Activated CD8-positive, alpha-beta T cell treated with anti-CD3 and anti-CD28 coated beads, Interleukin-2, amount 10 ng/mL, durations not matched to agents 7 days and 5 days (primary cell): ENCODE measurements at regions not wholly inside any gene's neighbourhood (a gene's known extent, or its start where the extent isn't known, plus 50 kb on each side); places are given as distances from the start of the nearest gene placed in this dataset.
"Not testable (repeated sequence)": the region's sequence is repeated elsewhere in the genome, so short reads cannot be mapped to it uniquely, and the experiment has no call there.

ENCODE experiments used
- ATAC-seq: fragments of 150-1000 bp; cut with Tn5 transposase; one replicate; pipeline ENCODE4 v1.10.0; 2021; ENCODE audit warnings: moderate library complexity
- CTCF ChIA-PET: fragments of 350-600 bp; sonication (Branson Sonifier 250); formaldehyde crosslinking; loops from one replicate; lab custom pipeline; 2021; ENCODE audit warnings: antibody characterized with exemption; lab: Charles Lee
- POLR2A ChIA-PET: fragments of 350-600 bp; sonication (Branson Sonifier 250); formaldehyde crosslinking; loops from one replicate; lab custom pipeline; 2021; ENCODE audit warnings: antibody characterized with exemption; lab: Charles Lee
- DNase-seq: peaks from one replicate; pipeline ENCODE4 v3.0.0-alpha.2; 2020
- H3K27ac Mint-ChIP-seq: one replicate; pipeline ENCODE4 v1.8.0; 2021; ENCODE audit warnings: mild to moderate bottlenecking, mixed read lengths
- H3K27me3 Mint-ChIP-seq: one replicate; pipeline ENCODE4 v1.8.0; 2021; ENCODE audit warnings: low read depth, mixed read lengths
- H3K36me3 Mint-ChIP-seq: one replicate; pipeline ENCODE4 v1.8.0; 2021; ENCODE audit warnings: low read depth, mixed read lengths
- H3K4me1 Mint-ChIP-seq: one replicate; pipeline ENCODE4 v1.8.0; 2021; ENCODE audit warnings: low read depth, mixed read lengths
- H3K4me3 Mint-ChIP-seq: one replicate; pipeline ENCODE4 v1.8.0; 2021; ENCODE audit warnings: mild to moderate bottlenecking, mixed read lengths
- H3K9me3 Mint-ChIP-seq: one replicate; pipeline ENCODE4 v1.8.0; 2022; ENCODE audit warnings: mixed read lengths; ENCODE audit not compliant: insufficient read depth

GRCh38 chr3:30440147-30440604 lies 166.2 kb upstream of the TGFBR2 start:
- POLR2A ChIA-PET = no interaction called here
- DNase-seq (no peak), ATAC-seq (no peak)
- Mint-ChIP-seq H3K4me1 (peaks cover 14% of the 10 kb centered on the region), H3K27me3 (no peaks in the 10 kb centered on the region), H3K9me3 (no peaks in the 10 kb centered on the region), H3K4me3 (no peak overlapping the region), H3K36me3 (no peaks in the 10 kb centered on the region), H3K27ac (no peak overlapping the region)
- CTCF ChIA-PET = interaction anchor here (1.4 to 2.2 kb wide), 2 partner anchors 17 to 120 kb away, joined by 5 to 6 read pairs; no protein-coding TSS in a partner anchor

GRCh38 chr3:30440880-30441279 lies 165.5 kb upstream of the TGFBR2 start:
- ATAC-seq = no peak
- Mint-ChIP-seq H3K9me3 (no peaks in the 10 kb centered on the region), H3K27ac (no peak overlapping the region), H3K4me3 (no peak overlapping the region), H3K4me1 (peaks cover 7% of the 10 kb centered on the region), H3K36me3 (no peaks in the 10 kb centered on the region), H3K27me3 (no peaks in the 10 kb centered on the region)
- DNase-seq = no peak
- ChIA-PET POLR2A (no interaction called here), CTCF (interaction anchor here (1.4 to 2.2 kb wide), 2 partner anchors 16 to 121 kb away, joined by 5 to 6 read pairs; no protein-coding TSS in a partner anchor)

DNA sequence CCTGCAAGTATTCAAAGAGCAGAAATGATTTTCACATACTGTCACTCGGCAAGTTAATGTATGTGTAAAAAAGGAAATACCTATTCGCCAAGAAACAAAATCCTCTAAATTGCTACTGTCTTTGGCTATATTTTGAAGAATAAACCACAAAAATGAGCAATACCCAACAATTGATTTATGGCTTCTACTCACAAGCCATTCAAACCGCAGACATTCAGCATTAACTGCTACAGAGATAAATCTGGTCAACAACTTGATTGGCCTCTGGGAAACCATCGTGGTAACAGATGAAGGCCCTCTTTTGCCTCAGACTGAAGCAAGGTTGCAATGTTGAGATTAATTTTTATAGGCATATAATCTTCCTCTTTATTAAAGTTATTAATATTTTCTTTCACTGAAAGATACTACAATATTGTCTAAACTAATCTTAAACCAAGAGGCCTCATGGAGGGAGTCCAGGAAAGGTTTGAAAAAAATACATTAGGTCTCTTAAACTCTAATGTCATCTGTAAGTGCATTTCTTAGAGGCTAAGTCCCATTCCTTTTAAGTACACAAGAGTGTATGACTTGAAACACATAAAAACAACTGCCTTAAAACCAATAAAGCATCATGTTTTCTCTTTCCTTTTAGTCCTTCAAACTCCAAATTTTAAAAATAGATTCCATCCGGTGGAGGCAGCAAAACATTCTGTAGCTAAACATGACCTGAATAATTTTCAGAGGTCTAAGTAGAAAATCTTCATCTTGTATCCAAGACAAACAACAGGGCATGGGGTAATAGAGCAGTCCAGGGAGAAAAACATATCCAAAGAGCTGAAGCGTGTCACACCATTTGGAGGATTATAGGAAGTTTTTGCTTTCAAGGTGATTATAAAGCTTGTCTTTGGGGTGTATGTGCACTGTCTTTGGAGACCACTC lies 162.4 kb upstream of the TGFBR2 start:
- ATAC-seq (no peak), DNase-seq (no peak)
- Mint-ChIP-seq H3K4me3 (no peak overlapping the region), H3K9me3 (no peaks in the 10 kb centered on the region), H3K27me3 (no peaks in the 10 kb centered on the region), H3K4me1 (no peaks in the 10 kb centered on the region), H3K27ac (no peak overlapping the region), H3K36me3 (no peaks in the 10 kb centered on the region)
- ChIA-PET POLR2A (no interaction called here), CTCF (no interaction called here)

GRCh38 chr3:30448450-30449289 lies 157.7 kb upstream of the TGFBR2 start:
- Mint-ChIP-seq H3K4me1 (no peaks in the 10 kb centered on the region), H3K36me3 (no peaks in the 10 kb centered on the region), H3K27me3 (no peaks in the 10 kb centered on the region), H3K9me3 (no peaks in the 10 kb centered on the region), H3K27ac (no peak overlapping the region), H3K4me3 (no peak overlapping the region)
- CTCF ChIA-PET = interaction anchor here (1.0 kb wide), 1 partner anchor 13 kb away, joined by 3 read pairs; no protein-coding TSS in a partner anchor
- no peak for DNase-seq
- ATAC-seq = no peak
- POLR2A ChIA-PET = no interaction called here

GRCh38 chr3:30449290-30449632 lies 157.1 kb upstream of the TGFBR2 start:
- DNase-seq = no peak
- H3K9me3 Mint-ChIP-seq = no peaks in the 10 kb centered on the region
- CTCF ChIA-PET = interaction anchor here (1.0 kb wide), 1 partner anchor 13 kb away, joined by 3 read pairs; no protein-coding TSS in a partner anchor
- no peaks in the 10 kb centered on the region for H3K27me3 Mint-ChIP-seq
- no peak overlapping the region for H3K27ac Mint-ChIP-seq
- POLR2A ChIA-PET = no interaction called here
- H3K4me3 Mint-ChIP-seq = no peak overlapping the region
- no peaks in the 10 kb centered on the region for H3K36me3 Mint-ChIP-seq
- no peak for ATAC-seq
- H3K4me1 Mint-ChIP-seq = no peaks in the 10 kb centered on the region

GRCh38 chr3:30452446-30452845 lies 154.0 kb upstream of the TGFBR2 start:
- CTCF ChIA-PET = no interaction called here
- Mint-ChIP-seq H3K27ac (no peak overlapping the region), H3K36me3 (peaks cover 2% of the 10 kb centered on the region), H3K4me1 (peaks cover 7% of the 10 kb centered on the region), H3K27me3 (no peaks in the 10 kb centered on the region), H3K9me3 (no peaks in the 10 kb centered on the region), H3K4me3 (no peak overlapping the region)
- POLR2A ChIA-PET = no interaction called here
- DNase-seq (no peak), ATAC-seq (no peak)

- DNase-seq (no peak), ATAC-seq (no peak)
- Mint-ChIP-seq H3K36me3 (peaks cover 2% of the 10 kb centered on the region), H3K4me3 (no peak overlapping the region), H3K9me3 (no peaks in the 10 kb centered on the region), H3K4me1 (peaks cover 7% of the 10 kb centered on the region), H3K27me3 (no peaks in the 10 kb centered on the region), H3K27ac (no peak overlapping the region)
- ChIA-PET CTCF (interaction anchor here (0.8 to 0.9 kb wide), 2 partner anchors 16 to 254 kb away, joined by 3 read pairs; no protein-coding TSS in a partner anchor), POLR2A (no interaction called here)
Measured at GRCh38 chr3:30453360-30454039, 152.9 kb upstream of the TGFBR2 start.

DNA sequence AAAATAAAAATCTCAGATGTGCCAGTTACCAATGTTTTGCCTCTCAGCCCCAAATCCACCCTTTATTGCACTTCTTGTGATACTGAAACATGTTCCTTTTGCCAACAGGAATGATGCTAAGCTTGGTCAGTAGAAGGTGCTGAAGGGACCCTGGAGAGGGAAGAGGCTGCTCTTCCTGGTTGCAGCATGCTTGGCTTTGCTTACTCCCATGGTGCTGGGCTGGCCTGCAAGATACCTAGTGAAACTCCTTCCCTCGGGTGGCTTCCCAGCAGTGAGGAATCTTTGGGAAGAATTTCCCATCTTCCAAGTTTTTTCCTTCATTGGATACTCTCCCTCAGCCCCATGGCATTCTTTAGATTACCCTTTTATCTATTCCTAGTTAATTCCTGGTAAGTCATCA lies 151.8 kb upstream of the TGFBR2 start:
- no peak overlapping the region for H3K4me3 Mint-ChIP-seq
- no peak overlapping the region for H3K27ac Mint-ChIP-seq
- peaks cover 7% of the 10 kb centered on the region for H3K4me1 Mint-ChIP-seq
- CTCF ChIA-PET = interaction anchor here (0.8 to 0.9 kb wide), 2 partner anchors 17 to 255 kb away, joined by 3 read pairs; no protein-coding TSS in a partner anchor
- ATAC-seq = no peak
- POLR2A ChIA-PET = no interaction called here
- no peaks in the 10 kb centered on the region for H3K27me3 Mint-ChIP-seq
- DNase-seq = no peak
- peaks cover 2% of the 10 kb centered on the region for H3K36me3 Mint-ChIP-seq
- peaks cover 2% of the 10 kb centered on the region for H3K9me3 Mint-ChIP-seq

DNA sequence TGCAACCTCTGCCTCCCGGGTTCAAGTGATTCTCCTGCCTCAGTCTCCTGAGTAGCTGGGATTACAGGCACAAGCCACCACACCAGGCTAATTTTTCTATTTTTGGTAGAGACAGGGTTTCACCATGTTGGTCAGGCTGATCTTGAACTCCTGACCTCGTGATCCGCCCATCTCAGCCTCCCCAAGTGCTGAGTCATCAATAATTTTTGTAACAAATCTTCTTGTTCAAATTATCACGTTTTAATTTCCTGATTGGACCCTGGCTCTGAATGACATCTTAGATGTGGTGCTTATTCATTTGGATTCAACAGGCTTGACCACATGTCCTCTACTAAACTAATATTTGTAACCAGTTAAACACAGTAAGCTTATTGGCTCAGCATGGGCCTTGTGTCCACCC lies 151.3 kb upstream of the TGFBR2 start:
- H3K27me3 Mint-ChIP-seq, H3K4me1 Mint-ChIP-seq, H3K27ac Mint-ChIP-seq, H3K36me3 Mint-ChIP-seq, H3K4me3 Mint-ChIP-seq, CTCF ChIA-PET, POLR2A ChIA-PET, H3K9me3 Mint-ChIP-seq, DNase-seq, ATAC-seq: not testable (repeated sequence)

DNA sequence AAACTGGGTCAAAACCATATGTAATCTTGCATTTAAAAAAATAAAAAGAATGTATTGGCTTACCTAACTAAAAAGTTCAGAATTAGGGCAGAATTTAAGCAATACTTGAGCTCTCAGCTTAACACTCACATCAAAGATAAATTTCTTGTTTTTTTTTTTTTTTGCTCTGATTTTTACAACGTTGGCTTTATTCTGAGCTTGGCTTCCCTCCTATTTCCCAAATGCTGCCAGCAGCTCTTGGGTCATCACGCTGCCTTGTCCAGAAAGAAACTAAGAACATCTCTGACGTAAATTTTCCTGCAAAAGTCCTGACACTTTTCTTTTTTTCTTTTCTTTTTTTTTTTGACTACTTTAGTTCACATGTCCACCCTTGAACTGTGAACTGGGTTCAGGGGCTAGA lies 150.6 kb upstream of the TGFBR2 start:
- Mint-ChIP-seq H3K9me3 (peaks cover 3% of the 10 kb centered on the region), H3K36me3 (peaks cover 2% of the 10 kb centered on the region), H3K27me3 (no peaks in the 10 kb centered on the region), H3K27ac (no peak overlapping the region), H3K4me3 (no peak overlapping the region), H3K4me1 (peaks cover 7% of the 10 kb centered on the region)
- ChIA-PET POLR2A (no interaction called here), CTCF (interaction anchor here (0.5 to 1.3 kb wide), 2 partner anchors 19 to 136 kb away, joined by 3 read pairs; no protein-coding TSS in a partner anchor)
- ATAC-seq (no peak), DNase-seq (no peak)

DNA sequence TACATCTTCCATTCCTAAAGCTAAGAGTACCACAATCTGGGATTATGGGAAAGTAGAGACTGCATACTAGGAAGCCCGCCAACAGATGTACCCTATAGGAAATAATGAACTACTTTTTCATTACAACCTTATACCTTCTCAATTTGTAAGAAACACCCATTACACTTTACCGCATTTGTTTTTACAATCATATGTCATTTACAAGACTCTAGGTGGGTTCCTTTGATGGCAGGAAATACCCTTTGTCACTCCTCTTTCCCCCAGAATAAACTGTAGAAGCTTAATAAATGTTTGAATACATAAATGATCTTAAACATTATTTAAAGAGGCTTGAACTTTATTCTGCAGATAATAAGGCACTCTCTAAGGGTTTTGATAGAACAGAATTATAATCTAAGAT lies 150.1 kb upstream of the TGFBR2 start:
- DNase-seq = no peak
- Mint-ChIP-seq H3K4me3 (no peak overlapping the region), H3K27ac (no peak overlapping the region), H3K4me1 (peaks cover 7% of the 10 kb centered on the region), H3K36me3 (peaks cover 2% of the 10 kb centered on the region), H3K9me3 (peaks cover 3% of the 10 kb centered on the region), H3K27me3 (no peaks in the 10 kb centered on the region)
- no peak for ATAC-seq
- POLR2A ChIA-PET = no interaction called here
- CTCF ChIA-PET = interaction anchor here (0.5 to 1.3 kb wide), 3 partner anchors 15 to 136 kb away, joined by 3 to 6 read pairs (median 3); no protein-coding TSS in a partner anchor
